Progenitor cell of endocrine pancreas (in vitro differentiated cells): ENCODE measurements at regions not wholly inside any gene's neighbourhood (a gene's known extent, or its start where the extent isn't known, plus 50 kb on each side); places are given as distances from the start of the nearest gene placed in this dataset.

ENCODE experiments used
- DNase-seq: peaks from one replicate; pipeline ENCODE4 v3.0.0; 2021; ENCODE audit warnings: low spot score; ENCODE audit not compliant: unreplicated experiment
- H3K27ac Mint-ChIP-seq: 2 replicates; pipeline ENCODE4 v1.8.0; 2021; ENCODE audit warnings: mild to moderate bottlenecking, moderate library complexity, mixed read lengths
- H3K27me3 Mint-ChIP-seq: 2 replicates; pipeline ENCODE4 v1.8.0; 2021; ENCODE audit warnings: mixed read lengths
- H3K36me3 Mint-ChIP-seq: 2 replicates; pipeline ENCODE4 v1.8.0; 2022; ENCODE audit warnings: mixed read lengths; ENCODE audit not compliant: insufficient read depth
- H3K4me1 Mint-ChIP-seq: 2 replicates; pipeline ENCODE4 v1.8.0; 2021; ENCODE audit warnings: low read depth, mixed read lengths
- H3K4me3 Mint-ChIP-seq: 2 replicates; pipeline ENCODE4 v1.8.0; 2021; ENCODE audit warnings: low read depth, mild to moderate bottlenecking, moderate library complexity, mixed read lengths
- H3K9me3 Mint-ChIP-seq: 2 replicates; pipeline ENCODE4 v1.8.0; 2021; ENCODE audit warnings: low read depth, mixed read lengths
- CTCF ChIP-seq: fragments of 200-600 bp; sonication (generic); IDR thresholded peaks from one replicate; pipeline ENCODE4 v1.5.0; 2021; ENCODE audit warnings: antibody characterized with exemption, mild to moderate bottlenecking; ENCODE audit not compliant: unreplicated experiment

- H3K36me3 Mint-ChIP-seq, result peaks cover 9% of the 10 kb centered on the region
- H3K9me3 Mint-ChIP-seq, result no peaks in the 10 kb centered on the region
- no peak overlapping the region for H3K27ac Mint-ChIP-seq
- no peak for DNase-seq
- H3K4me1 Mint-ChIP-seq, result peaks cover 7% of the 10 kb centered on the region
- no peaks in the 10 kb centered on the region for H3K27me3 Mint-ChIP-seq
- no peak overlapping the region for H3K4me3 Mint-ChIP-seq
- no peak for TF ChIP-seq CTCF
These were observed 210.3 kb upstream of the TPM1 start for GRCh38 chr15:62832231-62832630.

GRCh38 chr15:62833646-62834045, 208.9 kb upstream of the TPM1 start:
- Mint-ChIP-seq H3K4me3 (no peak overlapping the region), H3K36me3 (peaks cover 9% of the 10 kb centered on the region), H3K27me3 (no peaks in the 10 kb centered on the region), H3K4me1 (peaks cover 7% of the 10 kb centered on the region), H3K27ac (no peak overlapping the region), H3K9me3 (no peaks in the 10 kb centered on the region)
- no peak for TF ChIP-seq CTCF
- DNase-seq, result no peak

DNA sequence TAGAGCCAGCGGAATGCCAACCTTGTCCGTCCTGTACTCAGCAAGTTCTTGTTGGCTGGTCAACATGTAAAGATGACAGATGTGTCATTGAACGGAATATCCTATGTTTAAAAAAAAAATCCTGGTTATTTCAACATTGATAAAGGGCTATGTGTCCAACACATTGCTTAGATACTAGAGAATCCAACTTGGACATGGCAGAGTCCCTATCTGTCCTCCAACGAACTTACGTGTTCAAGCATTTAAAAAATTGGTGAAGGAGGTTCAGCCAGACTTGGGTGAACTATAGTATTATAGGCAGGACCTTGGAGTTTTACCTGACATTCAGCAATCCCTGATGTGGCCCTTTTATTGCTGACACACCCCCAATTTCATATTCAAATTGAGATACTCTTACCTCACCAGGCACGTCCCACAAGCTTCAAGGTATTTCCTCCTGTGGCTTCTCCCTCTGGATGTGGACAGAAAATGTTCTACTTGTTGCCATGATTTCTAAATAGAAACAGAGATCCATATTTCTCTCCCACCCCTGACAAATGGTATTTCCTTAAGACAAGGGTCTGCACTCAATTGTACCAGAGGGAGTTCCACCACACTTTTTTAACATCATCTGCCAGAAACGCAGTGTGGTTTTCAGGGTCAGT, 207.7 kb upstream of the TPM1 start:
- DNase-seq, result no peak
- H3K36me3 Mint-ChIP-seq, result peaks cover 14% of the 10 kb centered on the region
- no peak overlapping the region for H3K4me3 Mint-ChIP-seq
- no peak overlapping the region for H3K27ac Mint-ChIP-seq
- no peaks in the 10 kb centered on the region for H3K9me3 Mint-ChIP-seq
- peaks cover 7% of the 10 kb centered on the region for H3K4me1 Mint-ChIP-seq
- no peak for TF ChIP-seq CTCF
- no peaks in the 10 kb centered on the region for H3K27me3 Mint-ChIP-seq

DNA sequence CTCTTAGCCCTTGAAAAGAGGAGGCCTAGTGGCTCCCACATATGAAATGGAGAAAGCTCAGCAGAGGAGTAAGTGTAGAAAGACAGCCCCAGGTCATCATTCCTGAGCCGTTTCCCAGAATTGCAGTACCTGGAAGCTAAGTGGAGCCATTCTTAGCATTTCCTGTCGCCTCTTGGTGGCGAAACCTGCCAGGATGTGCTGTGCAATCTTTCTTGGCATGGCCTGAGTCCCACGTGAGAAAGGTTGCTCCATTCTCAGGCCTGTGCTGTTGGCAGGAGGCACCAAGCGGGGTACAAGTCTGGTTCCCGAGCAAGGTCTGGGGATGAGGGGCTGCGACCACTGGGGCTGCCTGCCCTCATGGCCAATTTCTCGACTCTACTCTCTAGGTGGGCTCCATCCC, 207.2 kb upstream of the TPM1 start:
- Mint-ChIP-seq H3K27ac (no peak overlapping the region), H3K36me3 (peaks cover 18% of the 10 kb centered on the region), H3K4me1 (peaks cover 7% of the 10 kb centered on the region), H3K27me3 (no peaks in the 10 kb centered on the region), H3K9me3 (no peaks in the 10 kb centered on the region), H3K4me3 (no peak overlapping the region)
- DNase-seq, result no peak
- TF ChIP-seq CTCF, result no peak

GRCh38 chr15:62835762-62836161, 206.8 kb upstream of the TPM1 start:
- H3K27me3 Mint-ChIP-seq, result no peaks in the 10 kb centered on the region
- no peak overlapping the region for H3K27ac Mint-ChIP-seq
- H3K36me3 Mint-ChIP-seq, result peaks cover 19% of the 10 kb centered on the region
- no peak for TF ChIP-seq CTCF
- no peak for DNase-seq
- peaks cover 7% of the 10 kb centered on the region for H3K4me1 Mint-ChIP-seq
- H3K4me3 Mint-ChIP-seq, result no peak overlapping the region
- H3K9me3 Mint-ChIP-seq, result no peaks in the 10 kb centered on the region
